Esophagus muscularis mucosa (tissue), 3 donors: ENCODE measurements at regions not wholly inside any gene's neighbourhood (a gene's known extent, or its start where the extent isn't known, plus 50 kb on each side); places are given as distances from the start of the nearest gene placed in this dataset.

Experiments used
- EP300 ChIP-seq: sonication (generic); formaldehyde crosslinking; IDR thresholded peaks from one replicate; pipeline ENCODE4 v1.6.1; 2017; ENCODE audit warnings: antibody characterized with exemption
- TF ChIP-seq, protein P1 (sequence below), 3 experiments: fragments of 200-600 bp in 2 of 3; fragments of 450-650 bp in 1 of 3; sonication (generic) in 2 of 3; IDR thresholded peaks; one replicate each; pipeline ENCODE4 v1.5.1; 2017 to 2019; ENCODE audit warnings: antibody characterized with exemption in 3 of 3, mild to moderate bottlenecking in 2 of 3, moderate library complexity in 1 of 3

DNA sequence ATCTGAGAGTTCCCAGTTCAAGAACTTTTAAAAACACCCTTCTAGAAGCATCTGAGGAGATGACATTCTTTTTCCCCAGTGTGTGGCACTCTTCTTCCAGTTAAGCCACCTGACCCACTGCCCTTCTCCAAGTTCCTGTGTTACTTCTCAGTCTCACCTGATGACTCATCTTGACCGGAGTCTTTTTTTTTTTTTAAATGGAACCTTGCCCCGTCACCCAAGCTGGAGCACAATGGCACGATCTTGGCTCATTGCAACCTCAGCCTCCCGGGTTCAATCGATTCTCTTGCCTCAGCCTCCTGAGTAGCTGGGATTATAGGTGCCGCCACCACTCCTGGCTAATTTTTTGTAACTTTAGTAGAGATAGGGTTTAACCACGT lies 224.1 kb upstream of the DAB2 start:
- TF ChIP-seq EP300: no peak
- TF ChIP-seq, protein P1, sequence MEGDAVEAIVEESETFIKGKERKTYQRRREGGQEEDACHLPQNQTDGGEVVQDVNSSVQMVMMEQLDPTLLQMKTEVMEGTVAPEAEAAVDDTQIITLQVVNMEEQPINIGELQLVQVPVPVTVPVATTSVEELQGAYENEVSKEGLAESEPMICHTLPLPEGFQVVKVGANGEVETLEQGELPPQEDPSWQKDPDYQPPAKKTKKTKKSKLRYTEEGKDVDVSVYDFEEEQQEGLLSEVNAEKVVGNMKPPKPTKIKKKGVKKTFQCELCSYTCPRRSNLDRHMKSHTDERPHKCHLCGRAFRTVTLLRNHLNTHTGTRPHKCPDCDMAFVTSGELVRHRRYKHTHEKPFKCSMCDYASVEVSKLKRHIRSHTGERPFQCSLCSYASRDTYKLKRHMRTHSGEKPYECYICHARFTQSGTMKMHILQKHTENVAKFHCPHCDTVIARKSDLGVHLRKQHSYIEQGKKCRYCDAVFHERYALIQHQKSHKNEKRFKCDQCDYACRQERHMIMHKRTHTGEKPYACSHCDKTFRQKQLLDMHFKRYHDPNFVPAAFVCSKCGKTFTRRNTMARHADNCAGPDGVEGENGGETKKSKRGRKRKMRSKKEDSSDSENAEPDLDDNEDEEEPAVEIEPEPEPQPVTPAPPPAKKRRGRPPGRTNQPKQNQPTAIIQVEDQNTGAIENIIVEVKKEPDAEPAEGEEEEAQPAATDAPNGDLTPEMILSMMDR (IDR thresholded peaks at IDR 0.05): no peak
